WTC11 (cell line): ENCODE measurements at regions not wholly inside any gene's neighbourhood (a gene's known extent, or its start where the extent isn't known, plus 50 kb on each side); places are given as distances from the start of the nearest gene placed in this dataset.

Experiments
- ATAC-seq: fragments of 200-7000 bp; cut with Tn5 transposase; 2 replicates; pipeline ENCODE4 v1.10.0; 2021; ENCODE audit warnings: mild to moderate bottlenecking, moderate library complexity
- CTCF ChIA-PET: fragments of 300-600 bp; sonication (Branson Sonifier 250); formaldehyde crosslinking; loops from one replicate; lab custom pipeline; 2021; ENCODE audit warnings: antibody characterized with exemption; lab: Charles Lee
- POLR2A ChIA-PET: fragments of 350-600 bp; sonication (Branson Sonifier 250); formaldehyde crosslinking; loops from one replicate; lab custom pipeline; 2021; ENCODE audit warnings: antibody characterized with exemption; lab: Charles Lee
- DNase-seq: peaks from one replicate; pipeline ENCODE4 v3.0.0; 2021; ENCODE audit warnings: low spot score
- H3K27ac Mint-ChIP-seq: 2 replicates; pipeline ENCODE4 v1.8.0; 2021; ENCODE audit warnings: mixed read lengths
- H3K27me3 Mint-ChIP-seq: 2 replicates; pipeline ENCODE4 v1.8.0; 2021; ENCODE audit warnings: low read depth, mild to moderate bottlenecking, moderate library complexity, mixed read lengths
- H3K36me3 Mint-ChIP-seq: 2 replicates; pipeline ENCODE4 v1.8.0; 2021; ENCODE audit warnings: mixed read lengths
- H3K4me1 Mint-ChIP-seq: 2 replicates; pipeline ENCODE4 v1.8.0; 2022; ENCODE audit warnings: mixed read lengths
- H3K4me3 Mint-ChIP-seq: 2 replicates; pipeline ENCODE4 v1.8.0; 2021; ENCODE audit warnings: mild to moderate bottlenecking, moderate library complexity, mixed read lengths
- H3K9me3 Mint-ChIP-seq: 2 replicates; pipeline ENCODE4 v1.8.0; 2021; ENCODE audit warnings: mixed read lengths
- ATF1 ChIP-seq: sonication (generic); formaldehyde crosslinking; IDR thresholded peaks from 2 replicates; pipeline ENCODE4 v1.8.1; 2023; ENCODE audit warnings: mild to moderate bottlenecking, moderate library complexity, missing genetic modification reagents
- SOX15 ChIP-seq: fragments of 250-450 bp; sonication (Bioruptor Pico); IDR thresholded peaks from 2 replicates; pipeline ENCODE4 v1.9.0; 2021; ENCODE audit warnings: mild to moderate bottlenecking
- ZNF317 ChIP-seq: sonication (generic); formaldehyde crosslinking; IDR thresholded peaks from 2 replicates; pipeline ENCODE4 v1.8.1; 2023; ENCODE audit warnings: low read depth, mild to moderate bottlenecking, moderate library complexity, missing genetic modification reagents, borderline replicate concordance
- ZNF671 ChIP-seq: fragments of 250-450 bp; sonication (Bioruptor Pico); IDR thresholded peaks from 2 replicates; pipeline ENCODE4 v1.8.0; 2021; ENCODE audit warnings: mild to moderate bottlenecking
- TF ChIP-seq, protein P1 (sequence below): sonication (generic); formaldehyde crosslinking; conservative IDR thresholded peaks from 2 replicates; pipeline ENCODE4 v1.8.1; 2022; ENCODE audit warnings: mild to moderate bottlenecking, missing genetic modification reagents
- TF ChIP-seq, protein P2 (sequence below): sonication (generic); formaldehyde crosslinking; IDR thresholded peaks from 2 replicates; pipeline ENCODE4 v1.8.0; 2023; ENCODE audit warnings: missing genetic modification reagents
- TF ChIP-seq, protein P3 (sequence below): sonication (generic); formaldehyde crosslinking; IDR thresholded peaks from 2 replicates; pipeline ENCODE4 v1.8.0; 2022; ENCODE audit warnings: mild to moderate bottlenecking, missing genetic modification reagents
- TF ChIP-seq, protein P4 (sequence below): fragments of 250-450 bp; sonication (Bioruptor Pico); conservative IDR thresholded peaks from 2 replicates; pipeline ENCODE4 v1.9.0; 2021; ENCODE audit warnings: mild to moderate bottlenecking
- TF ChIP-seq, protein P5 (sequence below): sonication (generic); formaldehyde crosslinking; IDR thresholded peaks from 2 replicates; pipeline ENCODE4 v1.8.1; 2022; ENCODE audit warnings: low read depth, mild to moderate bottlenecking, moderate library complexity, missing genetic modification reagents, borderline replicate concordance
- TF ChIP-seq, protein P6 (sequence below): sonication (generic); formaldehyde crosslinking; IDR thresholded peaks from 2 replicates; pipeline ENCODE4 v1.8.1; 2023; ENCODE audit warnings: mild to moderate bottlenecking, missing genetic modification reagents
- TF ChIP-seq, protein P7 (sequence below): sonication (generic); formaldehyde crosslinking; IDR thresholded peaks from 2 replicates; pipeline ENCODE4 v1.8.1; 2022; ENCODE audit warnings: low read depth, missing genetic modification reagents, borderline replicate concordance
- TF ChIP-seq, protein P8 (sequence below): sonication (generic); formaldehyde crosslinking; IDR thresholded peaks from 2 replicates; pipeline ENCODE4 v1.8.1; 2023; ENCODE audit warnings: mild to moderate bottlenecking, missing genetic modification reagents, borderline replicate concordance
- TF ChIP-seq, protein P9 (sequence below): sonication (generic); formaldehyde crosslinking; IDR thresholded peaks from 2 replicates; pipeline ENCODE4 v1.8.1; 2023; ENCODE audit warnings: mild to moderate bottlenecking, moderate library complexity, missing genetic modification reagents
- TF ChIP-seq, protein P10 (sequence below): sonication (generic); formaldehyde crosslinking; IDR thresholded peaks from 2 replicates; pipeline ENCODE4 v1.8.1; 2022; ENCODE audit warnings: missing genetic modification reagents, borderline replicate concordance

DNA sequence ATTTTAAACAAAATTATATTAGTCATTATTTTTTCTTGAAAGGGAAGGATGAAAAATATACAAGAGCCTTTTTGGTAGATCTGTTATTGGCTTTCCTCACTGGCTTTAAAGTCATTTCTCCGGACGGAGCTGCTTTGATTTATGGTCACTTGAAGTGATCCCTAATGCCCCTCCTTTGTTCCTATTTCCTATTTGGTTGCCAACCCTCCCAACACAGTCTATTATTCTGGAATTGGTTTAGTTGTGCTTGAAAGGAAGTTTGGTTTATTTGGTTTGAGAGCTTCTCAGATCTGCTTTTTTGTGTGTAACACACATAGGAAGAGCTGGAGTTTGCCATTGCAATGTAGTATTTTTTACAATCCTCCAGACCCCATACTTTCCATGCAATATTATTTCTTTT, 347.9 kb downstream of the RFPL4B start:
- POLR2A ChIA-PET, result no interaction called here
- TF ChIP-seq, protein P1, sequence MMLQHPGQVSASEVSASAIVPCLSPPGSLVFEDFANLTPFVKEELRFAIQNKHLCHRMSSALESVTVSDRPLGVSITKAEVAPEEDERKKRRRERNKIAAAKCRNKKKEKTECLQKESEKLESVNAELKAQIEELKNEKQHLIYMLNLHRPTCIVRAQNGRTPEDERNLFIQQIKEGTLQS (CRISPR knock-in tag), result no peak
- TF ChIP-seq, protein P2, sequence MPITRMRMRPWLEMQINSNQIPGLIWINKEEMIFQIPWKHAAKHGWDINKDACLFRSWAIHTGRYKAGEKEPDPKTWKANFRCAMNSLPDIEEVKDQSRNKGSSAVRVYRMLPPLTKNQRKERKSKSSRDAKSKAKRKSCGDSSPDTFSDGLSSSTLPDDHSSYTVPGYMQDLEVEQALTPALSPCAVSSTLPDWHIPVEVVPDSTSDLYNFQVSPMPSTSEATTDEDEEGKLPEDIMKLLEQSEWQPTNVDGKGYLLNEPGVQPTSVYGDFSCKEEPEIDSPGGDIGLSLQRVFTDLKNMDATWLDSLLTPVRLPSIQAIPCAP (CRISPR knock-in tag), result no peak
- TF ChIP-seq, protein P3, sequence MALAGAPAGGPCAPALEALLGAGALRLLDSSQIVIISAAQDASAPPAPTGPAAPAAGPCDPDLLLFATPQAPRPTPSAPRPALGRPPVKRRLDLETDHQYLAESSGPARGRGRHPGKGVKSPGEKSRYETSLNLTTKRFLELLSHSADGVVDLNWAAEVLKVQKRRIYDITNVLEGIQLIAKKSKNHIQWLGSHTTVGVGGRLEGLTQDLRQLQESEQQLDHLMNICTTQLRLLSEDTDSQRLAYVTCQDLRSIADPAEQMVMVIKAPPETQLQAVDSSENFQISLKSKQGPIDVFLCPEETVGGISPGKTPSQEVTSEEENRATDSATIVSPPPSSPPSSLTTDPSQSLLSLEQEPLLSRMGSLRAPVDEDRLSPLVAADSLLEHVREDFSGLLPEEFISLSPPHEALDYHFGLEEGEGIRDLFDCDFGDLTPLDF (CRISPR knock-in tag), result no peak
- TF ChIP-seq, protein P4, sequence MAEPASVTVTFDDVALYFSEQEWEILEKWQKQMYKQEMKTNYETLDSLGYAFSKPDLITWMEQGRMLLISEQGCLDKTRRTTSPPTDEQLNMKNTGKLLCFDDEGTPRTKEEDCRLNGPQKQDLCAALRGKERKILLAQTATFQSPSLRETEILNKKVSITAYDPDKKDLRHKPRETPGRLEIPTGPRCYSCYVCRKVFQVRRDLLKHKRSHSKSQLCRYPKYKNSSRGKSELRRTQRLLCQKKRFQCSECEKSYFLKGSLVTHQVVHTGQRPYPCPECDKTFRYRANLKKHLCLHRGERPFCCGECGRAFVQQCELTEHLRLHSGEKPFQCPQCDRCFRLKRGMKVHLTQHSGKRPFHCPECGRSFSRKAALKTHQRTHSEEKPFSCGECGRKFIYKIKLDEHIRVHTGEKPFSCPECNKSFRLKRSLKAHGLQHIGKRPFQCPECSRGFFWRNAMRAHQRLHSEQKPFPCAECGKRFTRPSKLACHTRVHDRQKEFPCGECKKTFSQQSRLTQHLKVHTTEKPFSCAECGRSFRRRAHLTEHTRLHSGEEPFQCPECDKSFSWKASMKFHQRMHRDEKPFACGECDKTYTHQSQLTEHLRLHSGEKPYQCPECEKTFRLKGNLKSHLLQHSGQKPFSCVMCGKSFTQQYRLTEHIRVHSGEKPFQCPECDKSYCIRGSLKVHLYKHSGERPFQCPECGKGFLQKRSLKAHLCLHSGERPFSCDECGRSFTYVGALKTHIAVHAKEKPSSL, result no peak
- TF ChIP-seq ZNF671 (CRISPR knock-in tag), result no peak
- TF ChIP-seq, protein P5, sequence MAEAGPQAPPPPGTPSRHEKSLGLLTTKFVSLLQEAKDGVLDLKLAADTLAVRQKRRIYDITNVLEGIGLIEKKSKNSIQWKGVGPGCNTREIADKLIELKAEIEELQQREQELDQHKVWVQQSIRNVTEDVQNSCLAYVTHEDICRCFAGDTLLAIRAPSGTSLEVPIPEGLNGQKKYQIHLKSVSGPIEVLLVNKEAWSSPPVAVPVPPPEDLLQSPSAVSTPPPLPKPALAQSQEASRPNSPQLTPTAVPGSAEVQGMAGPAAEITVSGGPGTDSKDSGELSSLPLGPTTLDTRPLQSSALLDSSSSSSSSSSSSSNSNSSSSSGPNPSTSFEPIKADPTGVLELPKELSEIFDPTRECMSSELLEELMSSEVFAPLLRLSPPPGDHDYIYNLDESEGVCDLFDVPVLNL (CRISPR knock-in tag), result no peak
- no peak for TF ChIP-seq ATF1 (CRISPR knock-in tag)
- no peak for TF ChIP-seq ZNF317 (CRISPR knock-in tag)
- TF ChIP-seq, protein P6, sequence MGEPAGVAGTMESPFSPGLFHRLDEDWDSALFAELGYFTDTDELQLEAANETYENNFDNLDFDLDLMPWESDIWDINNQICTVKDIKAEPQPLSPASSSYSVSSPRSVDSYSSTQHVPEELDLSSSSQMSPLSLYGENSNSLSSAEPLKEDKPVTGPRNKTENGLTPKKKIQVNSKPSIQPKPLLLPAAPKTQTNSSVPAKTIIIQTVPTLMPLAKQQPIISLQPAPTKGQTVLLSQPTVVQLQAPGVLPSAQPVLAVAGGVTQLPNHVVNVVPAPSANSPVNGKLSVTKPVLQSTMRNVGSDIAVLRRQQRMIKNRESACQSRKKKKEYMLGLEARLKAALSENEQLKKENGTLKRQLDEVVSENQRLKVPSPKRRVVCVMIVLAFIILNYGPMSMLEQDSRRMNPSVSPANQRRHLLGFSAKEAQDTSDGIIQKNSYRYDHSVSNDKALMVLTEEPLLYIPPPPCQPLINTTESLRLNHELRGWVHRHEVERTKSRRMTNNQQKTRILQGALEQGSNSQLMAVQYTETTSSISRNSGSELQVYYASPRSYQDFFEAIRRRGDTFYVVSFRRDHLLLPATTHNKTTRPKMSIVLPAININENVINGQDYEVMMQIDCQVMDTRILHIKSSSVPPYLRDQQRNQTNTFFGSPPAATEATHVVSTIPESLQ (CRISPR knock-in tag), result no peak
- H3K4me3 Mint-ChIP-seq, result no peak overlapping the region
- 0 out of 2 replicates have a peak, but pooled peaks cover 3% of the 10 kb centered on the region for H3K4me1 Mint-ChIP-seq
- no peaks in the 10 kb centered on the region for H3K27me3 Mint-ChIP-seq
- peaks cover 5% of the 10 kb centered on the region; the same call in 1 of the 2 replicates for H3K36me3 Mint-ChIP-seq
- CTCF ChIA-PET, result no interaction called here
- H3K27ac Mint-ChIP-seq, result no peak overlapping the region
- no peak for DNase-seq
- H3K9me3 Mint-ChIP-seq, result peaks cover 5% of the 10 kb centered on the region
- ATAC-seq, result no peak

DNA sequence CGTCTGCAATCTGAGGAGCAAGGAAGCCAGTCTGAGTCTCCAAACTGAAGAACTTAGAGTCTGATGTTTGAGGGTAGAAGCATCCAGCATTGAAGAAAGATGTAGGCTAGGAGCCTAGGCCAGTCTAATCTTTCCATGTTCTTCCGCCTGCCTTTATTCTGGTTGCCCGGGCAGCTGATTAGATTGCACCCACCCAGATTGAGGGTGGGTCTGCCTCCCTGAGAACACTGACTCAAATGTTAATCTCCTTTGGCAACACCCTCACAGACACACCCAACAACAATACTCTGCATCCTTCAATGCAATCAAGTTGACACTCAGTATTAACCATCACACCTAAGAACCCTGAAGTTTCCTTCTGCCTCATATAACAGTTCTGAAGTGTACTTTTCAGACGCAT, 350.1 kb downstream of the RFPL4B start:
- POLR2A ChIA-PET, result no interaction called here
- no peaks in the 10 kb centered on the region for H3K9me3 Mint-ChIP-seq
- DNase-seq (no peak), ATAC-seq (no peak)
- peaks cover 10% of the 10 kb centered on the region for H3K4me1 Mint-ChIP-seq
- no peak overlapping the region for H3K4me3 Mint-ChIP-seq
- CTCF ChIA-PET, result no interaction called here
- no peak overlapping the region for H3K27ac Mint-ChIP-seq
- H3K27me3 Mint-ChIP-seq, result no peaks in the 10 kb centered on the region
- no peaks in the 10 kb centered on the region for H3K36me3 Mint-ChIP-seq
- TF ChIP-seq, protein P7, sequence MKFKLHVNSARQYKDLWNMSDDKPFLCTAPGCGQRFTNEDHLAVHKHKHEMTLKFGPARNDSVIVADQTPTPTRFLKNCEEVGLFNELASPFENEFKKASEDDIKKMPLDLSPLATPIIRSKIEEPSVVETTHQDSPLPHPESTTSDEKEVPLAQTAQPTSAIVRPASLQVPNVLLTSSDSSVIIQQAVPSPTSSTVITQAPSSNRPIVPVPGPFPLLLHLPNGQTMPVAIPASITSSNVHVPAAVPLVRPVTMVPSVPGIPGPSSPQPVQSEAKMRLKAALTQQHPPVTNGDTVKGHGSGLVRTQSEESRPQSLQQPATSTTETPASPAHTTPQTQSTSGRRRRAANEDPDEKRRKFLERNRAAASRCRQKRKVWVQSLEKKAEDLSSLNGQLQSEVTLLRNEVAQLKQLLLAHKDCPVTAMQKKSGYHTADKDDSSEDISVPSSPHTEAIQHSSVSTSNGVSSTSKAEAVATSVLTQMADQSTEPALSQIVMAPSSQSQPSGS (CRISPR knock-in tag), result no peak
- no peak for TF ChIP-seq SOX15
- TF ChIP-seq, protein P8, sequence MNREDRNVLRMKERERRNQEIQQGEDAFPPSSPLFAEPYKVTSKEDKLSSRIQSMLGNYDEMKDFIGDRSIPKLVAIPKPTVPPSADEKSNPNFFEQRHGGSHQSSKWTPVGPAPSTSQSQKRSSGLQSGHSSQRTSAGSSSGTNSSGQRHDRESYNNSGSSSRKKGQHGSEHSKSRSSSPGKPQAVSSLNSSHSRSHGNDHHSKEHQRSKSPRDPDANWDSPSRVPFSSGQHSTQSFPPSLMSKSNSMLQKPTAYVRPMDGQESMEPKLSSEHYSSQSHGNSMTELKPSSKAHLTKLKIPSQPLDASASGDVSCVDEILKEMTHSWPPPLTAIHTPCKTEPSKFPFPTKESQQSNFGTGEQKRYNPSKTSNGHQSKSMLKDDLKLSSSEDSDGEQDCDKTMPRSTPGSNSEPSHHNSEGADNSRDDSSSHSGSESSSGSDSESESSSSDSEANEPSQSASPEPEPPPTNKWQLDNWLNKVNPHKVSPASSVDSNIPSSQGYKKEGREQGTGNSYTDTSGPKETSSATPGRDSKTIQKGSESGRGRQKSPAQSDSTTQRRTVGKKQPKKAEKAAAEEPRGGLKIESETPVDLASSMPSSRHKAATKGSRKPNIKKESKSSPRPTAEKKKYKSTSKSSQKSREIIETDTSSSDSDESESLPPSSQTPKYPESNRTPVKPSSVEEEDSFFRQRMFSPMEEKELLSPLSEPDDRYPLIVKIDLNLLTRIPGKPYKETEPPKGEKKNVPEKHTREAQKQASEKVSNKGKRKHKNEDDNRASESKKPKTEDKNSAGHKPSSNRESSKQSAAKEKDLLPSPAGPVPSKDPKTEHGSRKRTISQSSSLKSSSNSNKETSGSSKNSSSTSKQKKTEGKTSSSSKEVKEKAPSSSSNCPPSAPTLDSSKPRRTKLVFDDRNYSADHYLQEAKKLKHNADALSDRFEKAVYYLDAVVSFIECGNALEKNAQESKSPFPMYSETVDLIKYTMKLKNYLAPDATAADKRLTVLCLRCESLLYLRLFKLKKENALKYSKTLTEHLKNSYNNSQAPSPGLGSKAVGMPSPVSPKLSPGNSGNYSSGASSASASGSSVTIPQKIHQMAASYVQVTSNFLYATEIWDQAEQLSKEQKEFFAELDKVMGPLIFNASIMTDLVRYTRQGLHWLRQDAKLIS, result no peak
- TF ChIP-seq, protein P9, sequence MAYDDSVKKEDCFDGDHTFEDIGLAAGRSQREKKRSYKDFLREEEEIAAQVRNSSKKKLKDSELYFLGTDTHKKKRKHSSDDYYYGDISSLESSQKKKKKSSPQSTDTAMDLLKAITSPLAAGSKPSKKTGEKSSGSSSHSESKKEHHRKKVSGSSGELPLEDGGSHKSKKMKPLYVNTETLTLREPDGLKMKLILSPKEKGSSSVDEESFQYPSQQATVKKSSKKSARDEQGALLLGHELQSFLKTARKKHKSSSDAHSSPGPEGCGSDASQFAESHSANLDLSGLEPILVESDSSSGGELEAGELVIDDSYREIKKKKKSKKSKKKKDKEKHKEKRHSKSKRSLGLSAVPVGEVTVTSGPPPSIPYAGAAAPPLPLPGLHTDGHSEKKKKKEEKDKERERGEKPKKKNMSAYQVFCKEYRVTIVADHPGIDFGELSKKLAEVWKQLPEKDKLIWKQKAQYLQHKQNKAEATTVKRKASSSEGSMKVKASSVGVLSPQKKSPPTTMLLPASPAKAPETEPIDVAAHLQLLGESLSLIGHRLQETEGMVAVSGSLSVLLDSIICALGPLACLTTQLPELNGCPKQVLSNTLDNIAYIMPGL (CRISPR knock-in tag), result no peak
- TF ChIP-seq, protein P10, sequence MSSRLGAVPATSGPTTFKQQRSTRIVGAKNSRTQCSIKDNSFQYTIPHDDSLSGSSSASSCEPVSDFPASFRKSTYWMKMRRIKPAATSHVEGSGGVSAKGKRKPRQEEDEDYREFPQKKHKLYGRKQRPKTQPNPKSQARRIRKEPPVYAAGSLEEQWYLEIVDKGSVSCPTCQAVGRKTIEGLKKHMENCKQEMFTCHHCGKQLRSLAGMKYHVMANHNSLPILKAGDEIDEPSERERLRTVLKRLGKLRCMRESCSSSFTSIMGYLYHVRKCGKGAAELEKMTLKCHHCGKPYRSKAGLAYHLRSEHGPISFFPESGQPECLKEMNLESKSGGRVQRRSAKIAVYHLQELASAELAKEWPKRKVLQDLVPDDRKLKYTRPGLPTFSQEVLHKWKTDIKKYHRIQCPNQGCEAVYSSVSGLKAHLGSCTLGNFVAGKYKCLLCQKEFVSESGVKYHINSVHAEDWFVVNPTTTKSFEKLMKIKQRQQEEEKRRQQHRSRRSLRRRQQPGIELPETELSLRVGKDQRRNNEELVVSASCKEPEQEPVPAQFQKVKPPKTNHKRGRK (CRISPR knock-in tag), result no peak
